IMR-90 (cell line): ENCODE measurements at regions not wholly inside any gene's neighbourhood (a gene's known extent, or its start where the extent isn't known, plus 50 kb on each side); places are given as distances from the start of the nearest gene placed in this dataset.

Experiments
- ATAC-seq: fragments of 200-7000 bp; cut with Tn5 transposase; 2 replicates; pipeline ENCODE4 v1.9.1; 2020; ENCODE audit warnings: low read depth, mild to moderate bottlenecking, moderate library complexity
- BruUV-seq: library from RNA; stranded (reverse); fragments of 400-500 nt; replicated peaks from 2 replicates; lab custom pipeline; 2021; lab: Mats Ljungman, UMichigan
- CTCF ChIA-PET: fragments of 300-600 bp; formaldehyde crosslinking; extraction: SDS; loops from one replicate; lab custom pipeline; 2021; ENCODE audit warnings: antibody characterized with exemption; lab: Yijun Ruan, JAX
- POLR2A ChIA-PET: fragments of 300-600 bp; sonication (Branson Sonifier 250); formaldehyde crosslinking; loops from one replicate; lab custom pipeline; 2022; ENCODE audit warnings: antibody characterized with exemption; ENCODE audit not compliant: unreplicated experiment; lab: Charles Lee
- DNase-seq: peaks from one replicate; pipeline ENCODE4 v3.0.0; 2013
- H2AFZ ChIP-seq: replicated peaks from 2 replicates; pipeline ENCODE3; 2013; ENCODE audit warnings: low read length, mild to moderate bottlenecking; ENCODE audit not compliant: poor library complexity
- H2AK5ac ChIP-seq: 2 replicates; pipeline ENCODE4 v1.6.1; 2013; ENCODE audit warnings: low read depth, low read length, inconsistent platforms
- H2AK9ac ChIP-seq: replicated peaks from 2 replicates; pipeline ENCODE3; 2013; ENCODE audit warnings: mild to moderate bottlenecking, low read depth, low read length, moderate library complexity; ENCODE audit not compliant: poor library complexity
- H2BK120ac ChIP-seq: 2 replicates; pipeline ENCODE4 v1.6.1; 2013; ENCODE audit warnings: low read depth, low read length, inconsistent platforms
- H2BK15ac ChIP-seq: 3 replicates; pipeline ENCODE4 v1.6.1; 2013; ENCODE audit warnings: low read depth, low read length, inconsistent platforms
- H2BK20ac ChIP-seq: 2 replicates; pipeline ENCODE4 v1.6.1; 2013; ENCODE audit warnings: low read depth, mild to moderate bottlenecking, inconsistent platforms, low read length, moderate library complexity
- H2BK5ac ChIP-seq: 2 replicates; pipeline ENCODE4 v1.6.1; 2013; ENCODE audit warnings: mild to moderate bottlenecking, low read depth, low read length, inconsistent platforms; ENCODE audit not compliant: poor library complexity, severe bottlenecking
- H3K14ac ChIP-seq: replicated peaks from 2 replicates; pipeline ENCODE4 v1.6.1; 2013; ENCODE audit warnings: low read depth, low read length, inconsistent platforms
- H3K18ac ChIP-seq: 2 replicates; pipeline ENCODE4 v1.6.1; 2013; ENCODE audit warnings: low read depth, low read length, control low read depth
- H3K23ac ChIP-seq: 2 replicates; pipeline ENCODE4 v1.6.1; 2013; ENCODE audit warnings: low read depth, low read length, inconsistent platforms
- H3K27ac ChIP-seq: 2 replicates; pipeline ENCODE4 v1.5.1; 2013; ENCODE audit warnings: mild to moderate bottlenecking, control low read depth, low read length; ENCODE audit not compliant: insufficient read depth
- H3K27me3 ChIP-seq: 2 replicates; pipeline ENCODE4 v1.6.1; 2013; ENCODE audit warnings: low read length; ENCODE audit not compliant: control insufficient read depth, insufficient read depth
- H3K36me3 ChIP-seq: 2 replicates; pipeline ENCODE4 v1.6.1; 2013; ENCODE audit warnings: low read length, mixed read lengths; ENCODE audit not compliant: control insufficient read depth, insufficient read depth
- H3K4ac ChIP-seq: 2 replicates; pipeline ENCODE4 v1.6.1; 2013; ENCODE audit warnings: low read depth, low read length, inconsistent platforms
- H3K4me1 ChIP-seq: 2 replicates; pipeline ENCODE4 v1.6.1; 2013; ENCODE audit warnings: low read length, mixed read lengths; ENCODE audit not compliant: control insufficient read depth, insufficient read depth
- H3K4me2 ChIP-seq: 2 replicates; pipeline ENCODE4 v1.6.1; 2013; ENCODE audit warnings: low read depth, mild to moderate bottlenecking, control low read depth, low read length, moderate library complexity
- H3K4me3 ChIP-seq: 2 replicates; pipeline ENCODE4 v1.5.1; 2013; ENCODE audit warnings: low read depth, mild to moderate bottlenecking, control low read depth, low read length, moderate library complexity; ENCODE audit not compliant: insufficient read depth
- H3K56ac ChIP-seq: 2 replicates; pipeline ENCODE4 v1.6.1; 2013; ENCODE audit warnings: low read length, inconsistent platforms; ENCODE audit not compliant: insufficient read depth; ENCODE audit errors: extremely low read depth
- H3K79me1 ChIP-seq, 2 experiments: 2 replicates each; pipeline ENCODE4 v1.6.1; 2013; ENCODE audit warnings: low read length in 2 of 2, inconsistent platforms in 1 of 2, low read depth in 1 of 2
- H3K9ac ChIP-seq: 2 replicates; pipeline ENCODE4 v1.6.1; 2013; ENCODE audit warnings: low read depth, low read length, control low read depth
- H3K9me1 ChIP-seq: 2 replicates; pipeline ENCODE4 v1.6.1; 2013; ENCODE audit warnings: low read length, inconsistent platforms; ENCODE audit not compliant: insufficient read depth
- H3K9me3 ChIP-seq: 2 replicates; pipeline ENCODE4 v1.6.1; 2013; ENCODE audit warnings: low read length; ENCODE audit not compliant: control insufficient read depth, insufficient read depth
- H4K20me1 ChIP-seq: 2 replicates; pipeline ENCODE4 v1.6.1; 2013; ENCODE audit warnings: low read length, inconsistent platforms; ENCODE audit not compliant: insufficient read depth
- H4K5ac ChIP-seq: 2 replicates; pipeline ENCODE4 v1.6.1; 2013; ENCODE audit warnings: mild to moderate bottlenecking, low read depth, low read length, control low read depth
- H4K8ac ChIP-seq, 2 experiments: 2 replicates each; pipeline ENCODE4 v1.6.1; 2013; ENCODE audit warnings: low read depth in 2 of 2, low read length in 2 of 2, control low read depth in 1 of 2, inconsistent platforms in 1 of 2
- H4K91ac ChIP-seq: 2 replicates; pipeline ENCODE4 v1.6.1; 2013; ENCODE audit warnings: low read depth, low read length, inconsistent platforms; ENCODE audit not compliant: insufficient read depth
- BHLHE40 ChIP-seq: fragments of 150-350 bp; IDR thresholded peaks from 2 replicates; pipeline ENCODE4 v1.6.1; 2016; ENCODE audit warnings: mild to moderate bottlenecking, low read depth, low read length
- CHD1 ChIP-seq: IDR thresholded peaks from 2 replicates; pipeline ENCODE4 v1.6.1; 2012; ENCODE audit warnings: low read depth, low read length, improper control_type of control experiment
- CTCF ChIP-seq: conservative IDR thresholded peaks from 2 replicates; pipeline ENCODE4 v1.5.1; 2012; ENCODE audit warnings: mild to moderate bottlenecking, low read depth, low read length, improper control_type of control experiment
- ELK1 ChIP-seq: fragments of 150-350 bp; IDR thresholded peaks from 2 replicates; pipeline ENCODE4 v1.6.1; 2016; ENCODE audit warnings: low read depth, mild to moderate bottlenecking, low read length, moderate library complexity, borderline replicate concordance
- FOS ChIP-seq: fragments of 150-350 bp; IDR thresholded peaks from 2 replicates; pipeline ENCODE4 v1.6.1; 2016; ENCODE audit warnings: low read depth, low read length
- MAFK ChIP-seq: IDR thresholded peaks from 2 replicates; pipeline ENCODE4 v1.6.1; 2012; ENCODE audit warnings: low read depth, low read length, improper control_type of control experiment
- MAZ ChIP-seq: IDR thresholded peaks from 2 replicates; pipeline ENCODE4 v1.6.1; 2012; ENCODE audit warnings: low read depth, mild to moderate bottlenecking, low read length, improper control_type of control experiment, moderate library complexity, borderline replicate concordance
- MXI1 ChIP-seq: IDR thresholded peaks from 2 replicates; pipeline ENCODE4 v1.6.1; 2012; ENCODE audit warnings: low read depth, mild to moderate bottlenecking, low read length, moderate library complexity, borderline replicate concordance
- NFE2L2 ChIP-seq: fragments of 150-350 bp; IDR thresholded peaks from 2 replicates; pipeline ENCODE4 v1.6.1; 2016; ENCODE audit warnings: low read depth, mild to moderate bottlenecking, low read length
- POLR2A ChIP-seq: IDR thresholded peaks from 2 replicates; pipeline ENCODE4 v1.6.1; 2012; ENCODE audit warnings: mild to moderate bottlenecking, low read depth, low read length
- RAD21 ChIP-seq: IDR thresholded peaks from 2 replicates; pipeline ENCODE4 v1.6.1; 2012; ENCODE audit warnings: low read length, improper control_type of control experiment
- RFX5 ChIP-seq: IDR thresholded peaks from 2 replicates; pipeline ENCODE4 v1.8.0; 2012; ENCODE audit warnings: low read depth, mild to moderate bottlenecking, low read length, moderate library complexity
- SMC3 ChIP-seq: fragments of 150-350 bp; IDR thresholded peaks from 2 replicates; pipeline ENCODE4 v1.6.1; 2016; ENCODE audit warnings: low read depth, mild to moderate bottlenecking, antibody characterized with exemption, low read length, moderate library complexity
- USF2 ChIP-seq: fragments of 150-350 bp; IDR thresholded peaks from 2 replicates; pipeline ENCODE4 v1.6.1; 2017; ENCODE audit warnings: mild to moderate bottlenecking, antibody characterized with exemption, low read length, low read depth
- WGBS, 2 experiments: methylation state at CpG; one replicate each; pipeline versions ENCODE4 v1.1.5 to v1.1.7; 2013; ENCODE audit warnings: missing lambda C conversion rate in 2 of 2; ENCODE audit not compliant: insufficient read length in 1 of 2; ENCODE audit errors: extremely low coverage in 2 of 2; 5-methylcytosine and 5-hydroxymethylcytosine counted together
- dilution Hi-C: fragments of 300-500 bp; cut with HindIII; formaldehyde crosslinking; loops from one replicate; pipeline ENCODE4 v1.14.3; 2018; ENCODE audit warnings: low sequenced_read_pairs; ENCODE audit not compliant: unreplicated experiment
- in situ Hi-C: fragments of 300-500 bp; cut with MboI; formaldehyde crosslinking; loops from 3 replicates; pipeline ENCODE4 v1.14.3; 2019; ENCODE audit warnings: low sequenced_read_pairs, inconsistent platforms, mixed read lengths
- intact Hi-C: fragments of 100-400 bp; cut with micrococcal nuclease; formaldehyde crosslinking; loops from 2 replicates; pipeline ENCODE4 v1.10.0; 2022

GRCh38 chr12:103097496-103097895 lies 140.0 kb downstream of the ASCL1 start:
- no peak overlapping the region for H2AK5ac ChIP-seq
- no CpG with 5 or more reads among the region's 2 CpGs for WGBS, 2 experiments
- no peak overlapping the region for H3K4ac ChIP-seq
- DNase-seq (no peak), ATAC-seq (no peak)
- no peak overlapping the region for H4K91ac ChIP-seq
- H4K5ac ChIP-seq, result no peak overlapping the region
- no peak overlapping the region for H3K14ac ChIP-seq
- no peak overlapping the region for H3K56ac ChIP-seq
- H3K27ac ChIP-seq, result no peak overlapping the region
- H3K36me3 ChIP-seq, result no peaks in the 10 kb centered on the region
- no TSS peak for BruUV-seq
- peaks cover 16% of the 10 kb centered on the region for H3K9me3 ChIP-seq
- H4K8ac ChIP-seq, result no peak overlapping the region
- H3K9me1 ChIP-seq, result no peaks in the 10 kb centered on the region
- CTCF ChIA-PET, result no interaction called here
- H3K18ac ChIP-seq, result no peak overlapping the region
- no peak overlapping the region for H2AFZ ChIP-seq
- POLR2A ChIA-PET, result no interaction called here
- H4K20me1 ChIP-seq, result no peaks in the 10 kb centered on the region
- no peak overlapping the region for H3K4me2 ChIP-seq
- dilution Hi-C loops, result no loop called here
- intact Hi-C loops, result no loop called here
- no peak overlapping the region for H2BK15ac ChIP-seq
- no peaks in the 10 kb centered on the region for H3K79me1 ChIP-seq
- H2AK9ac ChIP-seq, result no peak overlapping the region
- no peak overlapping the region for H3K23ac ChIP-seq
- H3K4me3 ChIP-seq, result no peak overlapping the region
- H2BK20ac ChIP-seq, result no peak overlapping the region
- H2BK120ac ChIP-seq, result no peak overlapping the region
- in situ Hi-C loops, result no loop called here
- TF ChIP-seq BHLHE40 (no peak), POLR2A (no peak), SMC3 (no peak), RAD21 (no peak), RFX5 (no peak), NFE2L2 (no peak), CTCF (no peak), FOS (no peak), MXI1 (no peak), MAFK (no peak), CHD1 (no peak), USF2 (no peak), ELK1 (no peak), MAZ (no peak)
- no peak overlapping the region for H3K9ac ChIP-seq
- H3K4me1 ChIP-seq, result no peaks in the 10 kb centered on the region
- no peak overlapping the region for H2BK5ac ChIP-seq
- no peaks in the 10 kb centered on the region for H3K27me3 ChIP-seq
